BJ (cell line): ENCODE measurements at regions not wholly inside any gene's neighbourhood (a gene's known extent, or its start where the extent isn't known, plus 50 kb on each side); places are given as distances from the start of the nearest gene placed in this dataset.

Experiments used
- CTCF ChIA-PET: fragments of 350-600 bp; formaldehyde crosslinking; extraction: SDS; loops from one replicate; lab custom pipeline; 2021; ENCODE audit warnings: antibody characterized with exemption, inconsistent platforms; lab: Yijun Ruan, JAX
- POLR2A ChIA-PET: fragments of 300-600 bp; sonication (Branson Sonifier 250); formaldehyde crosslinking; extraction: SDS; loops from one replicate; lab custom pipeline; 2021; ENCODE audit warnings: antibody characterized with exemption; lab: Charles Lee
- DNase-seq: peaks from one replicate; pipeline ENCODE4 v3.0.0-alpha.2; 2011; ENCODE audit warnings: low read depth
- H3K27me3 ChIP-seq: 2 replicates; pipeline ENCODE4 v1.6.0; 2011; ENCODE audit warnings: low read length; ENCODE audit not compliant: control insufficient read depth, insufficient read depth
- H3K36me3 ChIP-seq: 2 replicates; pipeline ENCODE4 v1.5.1; 2011; ENCODE audit warnings: low read length; ENCODE audit not compliant: control insufficient read depth, insufficient read depth
- H3K4me3 ChIP-seq: 2 replicates; pipeline ENCODE4 v1.5.1; 2011; ENCODE audit warnings: low read depth, mild to moderate bottlenecking, control low read depth, low read length
- CTCF ChIP-seq: IDR thresholded peaks from 2 replicates; pipeline ENCODE4 v1.5.1; 2011; ENCODE audit warnings: low read depth, mild to moderate bottlenecking, control low read depth, inconsistent platforms, low read length, moderate library complexity; ENCODE audit not compliant: insufficient read depth

- no peak overlapping the region for H3K4me3 ChIP-seq
- TF ChIP-seq CTCF: no peak
- ChIA-PET CTCF (interaction anchor here (1.4 kb wide), 1 partner anchor 11 kb away, joined by 3 read pairs; no protein-coding TSS in a partner anchor), POLR2A (no interaction called here)
- no peak for DNase-seq
- no peaks in the 10 kb centered on the region for H3K36me3 ChIP-seq
- H3K27me3 ChIP-seq: no peaks in the 10 kb centered on the region
Measured at GRCh38 chr10:61160253-61160652, 216.3 kb upstream of the RHOBTB1 start.

GRCh38 chr10:61159253-61159652 is 215.3 kb upstream of the RHOBTB1 start:
- POLR2A ChIA-PET: no interaction called here
- Histone ChIP-seq H3K27me3 (no peaks in the 10 kb centered on the region), H3K36me3 (no peaks in the 10 kb centered on the region), H3K4me3 (no peak overlapping the region)
- TF ChIP-seq CTCF: no peak
- DNase-seq: no peak
- CTCF ChIA-PET: interaction anchor here (0.6 kb wide), 1 partner anchor 663 kb away, joined by 3 read pairs; no protein-coding TSS in a partner anchor

DNA sequence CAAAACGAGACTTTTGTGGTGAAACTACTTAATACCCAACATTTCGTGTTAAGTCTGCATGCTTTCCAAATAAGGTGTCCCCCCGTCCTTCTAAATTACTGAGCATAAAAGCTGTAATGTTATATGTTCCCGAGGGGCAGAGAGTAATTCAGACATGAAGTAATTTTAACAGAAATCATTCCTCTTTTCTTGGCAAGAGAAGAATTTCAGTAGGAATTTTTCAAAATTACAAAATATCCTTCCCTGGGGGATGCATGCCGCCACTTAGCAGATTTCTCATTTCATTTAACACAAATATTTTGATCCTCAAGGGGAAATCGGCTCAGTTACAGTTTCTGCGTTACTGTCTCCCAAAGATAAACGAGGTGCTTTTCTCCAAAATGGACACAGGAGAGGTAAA is 213.2 kb upstream of the RHOBTB1 start:
- Histone ChIP-seq H3K36me3 (no peaks in the 10 kb centered on the region), H3K4me3 (no peak overlapping the region), H3K27me3 (no peaks in the 10 kb centered on the region)
- ChIA-PET POLR2A (no interaction called here), CTCF (interaction anchor here (0.6 kb wide), 1 partner anchor 18 kb away, joined by 3 read pairs; no protein-coding TSS in a partner anchor)
- DNase-seq: no peak
- no peak for TF ChIP-seq CTCF

- DNase-seq: no peak
- H3K36me3 ChIP-seq: no peaks in the 10 kb centered on the region
- no peak for TF ChIP-seq CTCF
- ChIA-PET POLR2A (no interaction called here), CTCF (interaction anchor here (1.1 to 2.7 kb wide), 2 partner anchors 12 to 36 kb away, joined by 4 to 9 read pairs; no protein-coding TSS in a partner anchor)
- no peak overlapping the region for H3K4me3 ChIP-seq
- no peaks in the 10 kb centered on the region for H3K27me3 ChIP-seq
Measured at GRCh38 chr10:61153771-61154170, 209.8 kb upstream of the RHOBTB1 start.

GRCh38 chr10:61151059-61151458 is 207.1 kb upstream of the RHOBTB1 start:
- Histone ChIP-seq H3K36me3 (no peaks in the 10 kb centered on the region), H3K27me3 (no peaks in the 10 kb centered on the region), H3K4me3 (no peak overlapping the region)
- POLR2A ChIA-PET: no interaction called here
- CTCF ChIA-PET: interaction anchor here (3.9 to 5.0 kb wide), 2 partner anchors 11 to 39 kb away, joined by 14 to 23 read pairs; no protein-coding TSS in a partner anchor
- DNase-seq: no peak
- no peak for TF ChIP-seq CTCF
